Astrocyte (in vitro differentiated cells and primary cell): ENCODE measurements at regions not wholly inside any gene's neighbourhood (a gene's known extent, or its start where the extent isn't known, plus 50 kb on each side); places are given as distances from the start of the nearest gene placed in this dataset.

Source experiments
- DNase-seq: peaks from one replicate; pipeline ENCODE4 v3.0.0-alpha.2; 2010; ENCODE audit warnings: low read depth
- FAIRE-seq: peaks from 2 replicates; lab custom pipeline; 2011; peaks lifted over from hg19 to GRCh38; lab: Jason Lieb, UNC
- H2AFZ ChIP-seq: 2 replicates; pipeline ENCODE4 v1.6.0; 2012; ENCODE audit warnings: low read depth, low read length, inconsistent platforms
- H3K27ac ChIP-seq: 2 replicates; pipeline ENCODE4 v1.5.1; 2011; ENCODE audit warnings: low read depth, low read length, inconsistent platforms
- H3K27me3 ChIP-seq: 2 replicates; pipeline ENCODE4 v1.6.0; 2011; ENCODE audit warnings: low read length, inconsistent platforms; ENCODE audit not compliant: insufficient read depth
- H3K36me3 ChIP-seq: 2 replicates; pipeline ENCODE4 v1.5.1; 2011; ENCODE audit warnings: low read length, inconsistent platforms; ENCODE audit not compliant: insufficient read depth
- H3K4me1 ChIP-seq: 2 replicates; pipeline ENCODE4 v1.5.1; 2011; ENCODE audit warnings: low read length, inconsistent platforms; ENCODE audit not compliant: insufficient read depth
- H3K4me2 ChIP-seq: 2 replicates; pipeline ENCODE4 v1.6.0; 2012; ENCODE audit warnings: low read length, inconsistent platforms
- H3K4me3 ChIP-seq: 2 replicates; pipeline ENCODE4 v1.5.1; 2011; ENCODE audit warnings: low read depth, mild to moderate bottlenecking, low read length, inconsistent platforms; ENCODE audit not compliant: insufficient read depth
- H3K79me2 ChIP-seq: 2 replicates; pipeline ENCODE4 v1.6.0; 2012; ENCODE audit warnings: mild to moderate bottlenecking, low read length, inconsistent platforms; ENCODE audit not compliant: insufficient read depth
- H3K9ac ChIP-seq: 2 replicates; pipeline ENCODE4 v1.6.0; 2012; ENCODE audit warnings: mild to moderate bottlenecking, low read length, inconsistent platforms
- H3K9me3 ChIP-seq: 2 replicates; pipeline ENCODE4 v1.5.1; 2012; ENCODE audit warnings: low read depth, mild to moderate bottlenecking, low read length, inconsistent platforms; ENCODE audit not compliant: insufficient read depth
- H4K20me1 ChIP-seq: 2 replicates; pipeline ENCODE4 v1.6.0; 2012; ENCODE audit warnings: low read length, inconsistent platforms; ENCODE audit not compliant: insufficient read depth
- H3K27ac Mint-ChIP-seq: one replicate; pipeline ENCODE4 v1.8.0; 2021; ENCODE audit warnings: mild to moderate bottlenecking, mixed read lengths; ENCODE audit not compliant: unreplicated experiment
- H3K27me3 Mint-ChIP-seq: one replicate; pipeline ENCODE4 v1.8.0; 2021; ENCODE audit warnings: low read depth, mixed read lengths; ENCODE audit not compliant: unreplicated experiment
- H3K36me3 Mint-ChIP-seq: one replicate; pipeline ENCODE4 v1.8.0; 2021; ENCODE audit warnings: low read depth, mixed read lengths; ENCODE audit not compliant: unreplicated experiment
- H3K4me1 Mint-ChIP-seq: one replicate; pipeline ENCODE4 v1.8.0; 2021; ENCODE audit warnings: low read depth, mixed read lengths; ENCODE audit not compliant: unreplicated experiment
- H3K4me3 Mint-ChIP-seq: one replicate; pipeline ENCODE4 v1.8.0; 2021; ENCODE audit warnings: mild to moderate bottlenecking, moderate library complexity, mixed read lengths; ENCODE audit not compliant: unreplicated experiment
- H3K9me3 Mint-ChIP-seq: one replicate; pipeline ENCODE4 v1.8.0; 2021; ENCODE audit warnings: mild to moderate bottlenecking, mixed read lengths; ENCODE audit not compliant: unreplicated experiment
- CTCF ChIP-seq: IDR thresholded peaks from 2 replicates; pipeline ENCODE4 v1.5.1; 2011; ENCODE audit warnings: low read depth, mild to moderate bottlenecking, inconsistent platforms, low read length, moderate library complexity; ENCODE audit not compliant: insufficient read depth
- EZH2 ChIP-seq: IDR thresholded peaks from 2 replicates; pipeline ENCODE4 v1.6.1; 2012; ENCODE audit warnings: mild to moderate bottlenecking, low read length, inconsistent platforms; ENCODE audit not compliant: insufficient read depth

DNA sequence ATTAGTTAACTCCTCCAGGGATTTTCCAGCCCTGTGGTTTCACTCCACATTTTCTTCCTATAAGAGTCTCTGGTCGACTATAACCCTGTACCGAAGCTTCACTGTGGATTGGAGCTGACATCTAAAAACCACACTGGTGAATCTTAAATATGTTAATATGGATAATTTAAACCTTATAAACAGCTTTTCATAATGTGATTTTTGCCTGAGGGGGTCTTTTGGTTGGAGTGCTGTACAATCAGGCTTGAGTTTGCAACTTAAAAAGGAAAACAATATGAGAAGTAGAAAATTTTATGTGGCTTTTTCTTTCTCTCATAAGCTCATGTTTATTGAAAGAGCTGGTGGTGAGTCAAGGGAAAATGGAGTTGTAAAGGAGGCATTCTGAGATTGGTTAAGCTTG lies 313.7 kb downstream of the VPS13C start:
- DNase-seq, result no peak
- Histone ChIP-seq H2AFZ (no peak overlapping the region), H3K9me3 (no peaks in the 10 kb centered on the region), H3K4me1 (no peaks in the 10 kb centered on the region), H3K36me3 (no peaks in the 10 kb centered on the region), H3K27me3 (peaks cover 2% of the 10 kb centered on the region), H3K4me3 (no peak overlapping the region), H4K20me1 (no peaks in the 10 kb centered on the region), H3K79me2 (no peaks in the 10 kb centered on the region), H3K4me2 (no peak overlapping the region), H3K9ac (no peak overlapping the region), H3K27ac (no peak overlapping the region)
- Mint-ChIP-seq H3K4me1 (no peaks in the 10 kb centered on the region), H3K4me3 (no peak overlapping the region), H3K27ac (no peak overlapping the region), H3K9me3 (peaks cover 4% of the 10 kb centered on the region), H3K36me3 (no peaks in the 10 kb centered on the region), H3K27me3 (peaks cover 14% of the 10 kb centered on the region)
- FAIRE-seq, result no peak
- TF ChIP-seq EZH2 (no peak), CTCF (no peak)

DNA sequence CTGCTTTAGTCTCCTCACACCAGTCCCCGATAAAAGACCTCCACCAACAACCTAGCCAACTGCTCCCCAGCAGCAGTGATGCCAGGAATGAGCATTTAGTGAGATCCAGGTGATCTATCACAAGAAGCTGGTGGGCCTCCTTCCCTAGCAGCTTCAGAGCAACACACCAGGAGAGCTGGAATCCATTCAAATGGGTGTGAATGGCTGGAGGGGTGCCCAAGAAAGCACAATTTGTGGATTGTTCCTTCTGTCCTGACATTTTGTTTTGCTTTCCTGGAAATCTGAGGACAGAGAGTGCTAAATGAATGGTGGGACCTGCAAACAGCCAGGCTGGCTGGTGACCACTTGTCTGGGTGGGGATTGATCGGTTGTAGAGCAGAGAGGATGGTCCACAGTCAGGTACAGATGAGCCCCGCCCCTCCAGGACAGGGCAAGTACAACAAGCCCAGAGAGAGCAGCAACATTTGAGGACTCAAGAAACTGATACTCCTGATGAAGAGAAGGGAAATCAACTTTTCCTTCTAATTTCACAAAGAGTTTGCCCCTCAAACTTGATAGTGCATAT lies 316.8 kb downstream of the VPS13C start:
- TF ChIP-seq CTCF (no peak), EZH2 (no peak)
- Histone ChIP-seq H3K27ac (no peak overlapping the region), H3K4me2 (no peak overlapping the region), H2AFZ (no peak overlapping the region), H3K4me1 (no peaks in the 10 kb centered on the region), H3K9ac (no peak overlapping the region), H3K4me3 (no peak overlapping the region), H3K36me3 (no peaks in the 10 kb centered on the region), H4K20me1 (no peaks in the 10 kb centered on the region), H3K79me2 (no peaks in the 10 kb centered on the region), H3K27me3 (no peaks in the 10 kb centered on the region), H3K9me3 (peaks cover 6% of the 10 kb centered on the region)
- no peak for DNase-seq
- Mint-ChIP-seq H3K9me3 (peaks cover 4% of the 10 kb centered on the region), H3K27ac (no peak overlapping the region), H3K36me3 (no peaks in the 10 kb centered on the region), H3K4me1 (no peaks in the 10 kb centered on the region), H3K4me3 (no peak overlapping the region), H3K27me3 (peaks cover 17% of the 10 kb centered on the region)
- FAIRE-seq, result no peak

- no peaks in the 10 kb centered on the region for H4K20me1 ChIP-seq
- peaks cover 6% of the 10 kb centered on the region for H3K9me3 ChIP-seq
- H3K9ac ChIP-seq, result no peak overlapping the region
- TF ChIP-seq EZH2 (no peak), CTCF (no peak)
- H3K4me2 ChIP-seq, result no peak overlapping the region
- no peak overlapping the region for H3K27ac Mint-ChIP-seq
- peaks cover 17% of the 10 kb centered on the region for H3K27me3 Mint-ChIP-seq
- no peaks in the 10 kb centered on the region for H3K4me1 ChIP-seq
- peaks cover 4% of the 10 kb centered on the region for H3K9me3 Mint-ChIP-seq
- H3K36me3 Mint-ChIP-seq, result no peaks in the 10 kb centered on the region
- FAIRE-seq (no peak), DNase-seq (no peak)
- H3K27me3 ChIP-seq, result no peaks in the 10 kb centered on the region
- no peak overlapping the region for H3K4me3 ChIP-seq
- no peaks in the 10 kb centered on the region for H3K4me1 Mint-ChIP-seq
- no peak overlapping the region for H2AFZ ChIP-seq
- H3K27ac ChIP-seq, result no peak overlapping the region
- H3K36me3 ChIP-seq, result no peaks in the 10 kb centered on the region
- no peaks in the 10 kb centered on the region for H3K79me2 ChIP-seq
- no peak overlapping the region for H3K4me3 Mint-ChIP-seq
Measured at GRCh38 chr15:61742591-61742990, 317.7 kb downstream of the VPS13C start.
